HG03378 (cell line): ENCODE measurements at regions not wholly inside any gene's neighbourhood (a gene's known extent, or its start where the extent isn't known, plus 50 kb on each side); places are given as distances from the start of the nearest gene placed in this dataset.
"Not testable (repeated sequence)": the region's sequence is repeated elsewhere in the genome, so short reads cannot be mapped to it uniquely, and the experiment has no call there.

Source experiments
- ATAC-seq: cut with Tn5 transposase; IDR thresholded peaks from one replicate; pipeline ENCODE4 v1.9.1; 2021; ENCODE audit warnings: mild to moderate bottlenecking, moderate library complexity; ENCODE audit not compliant: unreplicated experiment

GRCh38 chr12:68422956-68423574 is 90.9 kb upstream of the MDM1 start:
- no peak for ATAC-seq

GRCh38 chr12:68425998-68426397 is 93.8 kb upstream of the MDM1 start:
- no peak for ATAC-seq

GRCh38 chr12:68428211-68428610 is 96.0 kb upstream of the MDM1 start:
- ATAC-seq, result no peak

- no peak for ATAC-seq
These were observed 96.8 kb upstream of the MDM1 start for GRCh38 chr12:68428724-68429501.

GRCh38 chr12:68429696-68430095 is 97.5 kb upstream of the MDM1 start:
- no peak for ATAC-seq

- ATAC-seq, result no peak
These were observed 99.6 kb upstream of the MDM1 start for GRCh38 chr12:68431786-68432185.

GRCh38 chr12:68432622-68433021 is 100.5 kb upstream of the MDM1 start:
- no peak for ATAC-seq

GRCh38 chr12:68434391-68435298 is 102.5 kb upstream of the MDM1 start:
- no peak for ATAC-seq

GRCh38 chr12:68435299-68435637 is 103.1 kb upstream of the MDM1 start:
- no peak for ATAC-seq

- no peak for ATAC-seq
These were observed 103.7 kb upstream of the MDM1 start for GRCh38 chr12:68435816-68436215.

GRCh38 chr12:68438601-68439000 is 106.4 kb upstream of the MDM1 start:
- ATAC-seq, result no peak

GRCh38 chr12:68439368-68440045 is 107.3 kb upstream of the MDM1 start:
- ATAC-seq, result no peak

GRCh38 chr12:68440068-68440581 is 108.0 kb upstream of the MDM1 start:
- no peak for ATAC-seq

GRCh38 chr12:68441167-68441566 is 109.0 kb upstream of the MDM1 start:
- ATAC-seq, result no peak

GRCh38 chr12:68442353-68442972 is 110.3 kb upstream of the MDM1 start:
- not testable (repeated sequence) for ATAC-seq

GRCh38 chr12:68443695-68444094 is 111.5 kb upstream of the MDM1 start:
- not testable (repeated sequence) for ATAC-seq

- ATAC-seq, result no peak
These were observed 113.7 kb upstream of the MDM1 start for GRCh38 chr12:68445824-68446223.

GRCh38 chr12:68446384-68446783 is 114.2 kb upstream of the MDM1 start:
- no peak for ATAC-seq

- no peak for ATAC-seq
These were observed 115.0 kb upstream of the MDM1 start for GRCh38 chr12:68446901-68447796.
